Colon (tissue), 2 donors: ENCODE measurements at regions not wholly inside any gene's neighbourhood (a gene's known extent, or its start where the extent isn't known, plus 50 kb on each side); places are given as distances from the start of the nearest gene placed in this dataset.
"Not testable (repeated sequence)": the region's sequence is repeated elsewhere in the genome, so short reads cannot be mapped to it uniquely, and the experiment has no call there.

Source experiments
- FAIRE-seq: peaks from 2 replicates; lab custom pipeline; 2012; peaks lifted over from hg19 to GRCh38; lab: Jason Lieb, UNC
- donor health status: control.
- donor health status: control.

- FAIRE-seq, result no peak
These were observed 228.9 kb downstream of the RNF144A start for GRCh38 chr2:7146151-7146550.

GRCh38 chr2:7154656-7155055 is 237.4 kb downstream of the RNF144A start:
- no peak for FAIRE-seq

- no peak for FAIRE-seq
These were observed 244.3 kb downstream of the RNF144A start for GRCh38 chr2:7161501-7161900.

DNA sequence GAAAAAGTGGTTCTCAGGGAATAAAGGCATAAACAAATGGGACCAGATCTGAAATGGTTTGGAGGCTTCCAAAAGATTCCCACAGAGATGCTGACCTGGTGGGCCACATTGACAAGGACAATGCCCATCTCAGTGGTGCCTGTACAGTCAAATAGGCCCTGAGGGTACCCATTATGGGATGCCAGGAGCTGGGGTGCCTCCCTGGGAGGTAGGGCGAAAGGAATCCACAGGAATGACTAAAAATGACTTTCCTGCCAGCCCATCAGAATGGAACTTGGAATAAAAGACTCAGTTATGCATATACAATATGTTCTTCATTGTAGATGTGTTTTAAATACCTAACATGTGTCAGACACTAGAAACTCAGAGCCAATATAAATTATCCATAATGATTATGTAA is 248.5 kb downstream of the RNF144A start:
- FAIRE-seq, result no peak

DNA sequence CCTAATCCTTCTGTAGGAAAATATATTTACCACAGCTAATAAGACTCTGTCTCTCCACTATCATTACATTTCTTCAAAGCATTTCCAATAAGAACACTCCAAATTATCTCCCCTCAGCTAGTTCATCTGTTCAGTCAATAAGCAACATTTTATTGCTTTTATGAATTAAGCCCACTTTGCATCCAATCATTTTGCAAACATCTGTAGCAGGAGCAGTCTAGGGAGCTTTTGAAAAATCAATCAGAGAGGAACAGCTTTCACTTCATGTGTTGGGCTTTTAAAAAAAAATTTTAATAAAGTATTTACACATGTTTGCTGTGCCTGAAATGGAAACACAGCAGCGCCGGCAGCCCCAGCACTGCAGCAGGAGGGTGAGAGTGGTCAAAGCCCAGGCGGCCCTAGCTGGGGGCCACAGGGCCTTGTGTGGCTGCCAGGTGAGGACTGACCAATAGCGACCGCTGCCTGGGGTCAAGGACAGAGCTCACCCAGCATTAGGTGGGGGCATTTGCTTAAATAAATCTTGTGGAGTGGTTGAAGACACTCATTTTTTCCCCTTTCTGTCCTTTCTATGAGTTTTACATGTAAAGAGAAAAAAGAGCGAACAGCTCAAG is 250.7 kb downstream of the RNF144A start:
- FAIRE-seq, result no peak

GRCh38 chr2:7169593-7169992 is 252.4 kb downstream of the RNF144A start:
- no peak for FAIRE-seq

GRCh38 chr2:7178996-7179395 is 261.8 kb downstream of the RNF144A start:
- FAIRE-seq, result not testable (repeated sequence)

DNA sequence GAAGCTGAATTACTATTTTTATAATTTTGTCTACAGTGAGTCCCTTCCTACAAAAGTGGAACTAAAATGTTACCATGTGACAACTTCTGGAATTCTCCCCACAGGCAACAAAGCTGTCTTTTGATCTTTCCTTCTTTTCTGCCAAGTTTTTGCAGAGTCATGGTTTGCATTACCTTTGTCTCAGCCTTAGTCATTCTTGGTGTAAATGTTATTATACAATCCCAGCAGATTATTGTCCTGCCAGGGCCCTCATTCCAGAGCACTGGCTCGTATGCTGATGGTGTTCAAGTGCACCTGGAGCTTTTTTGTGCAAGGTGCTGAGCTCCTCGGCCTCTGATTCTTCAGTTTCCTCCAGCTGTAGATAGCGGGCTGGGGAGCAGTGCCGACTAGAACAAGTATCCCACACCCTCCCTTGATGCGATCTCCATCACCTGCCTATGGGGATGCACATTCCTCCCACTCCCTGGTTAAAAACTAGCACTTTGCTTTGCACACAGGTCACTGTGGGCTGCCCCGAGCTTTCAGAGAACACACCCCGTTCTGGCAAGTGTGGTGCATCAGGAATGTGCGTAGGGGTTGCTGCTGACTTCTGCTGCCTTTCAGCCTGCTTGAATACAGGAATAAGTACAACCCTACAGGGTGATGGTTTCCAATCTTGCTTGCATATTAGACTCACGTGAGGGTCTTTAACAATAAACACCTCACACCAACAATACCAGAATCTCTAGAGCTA is 263.6 kb downstream of the RNF144A start:
- FAIRE-seq, result no peak

- FAIRE-seq, result no peak
These were observed 265.3 kb downstream of the RNF144A start for GRCh38 chr2:7182525-7182924.

DNA sequence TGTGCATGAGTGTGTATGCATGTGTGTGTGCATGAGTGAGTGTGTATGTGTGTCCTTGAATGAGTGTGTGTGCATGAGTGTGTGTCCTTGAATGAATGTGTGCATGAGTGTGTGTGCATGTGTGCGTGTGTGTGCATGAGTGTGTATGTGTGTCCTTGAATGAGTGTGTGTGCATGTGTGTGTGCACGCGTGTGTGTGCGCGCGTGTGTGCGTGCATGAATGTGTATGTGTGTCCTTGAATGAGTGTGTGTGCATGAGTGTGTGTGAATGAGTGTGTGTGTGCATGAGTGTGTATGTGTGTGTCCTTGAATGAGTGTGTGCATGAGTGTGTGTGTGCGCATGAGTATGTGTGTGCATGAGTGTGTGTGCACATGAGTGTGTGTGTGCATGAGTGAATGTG is 271.9 kb downstream of the RNF144A start:
- FAIRE-seq, result no peak

GRCh38 chr2:7190587-7191324 is 273.5 kb downstream of the RNF144A start:
- no peak for FAIRE-seq

DNA sequence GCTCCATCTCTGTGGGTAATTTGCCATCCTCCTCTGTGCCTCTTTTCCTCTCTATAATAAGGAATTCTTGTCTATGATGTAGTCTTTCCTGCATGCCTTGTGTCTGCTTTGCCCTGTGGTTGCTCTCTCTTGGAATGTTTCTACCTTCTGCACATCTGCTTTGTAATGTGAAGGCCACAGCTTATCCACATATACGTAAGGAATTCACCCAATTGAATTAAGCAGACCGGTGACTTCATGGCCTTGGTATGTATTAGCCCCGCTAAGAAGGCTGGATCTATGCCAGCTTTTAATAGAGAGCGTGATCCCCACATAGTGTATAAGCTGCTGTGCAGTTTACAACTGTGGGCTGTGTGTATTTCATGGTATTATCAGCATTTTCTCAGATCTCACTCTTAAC is 274.7 kb downstream of the RNF144A start:
- no peak for FAIRE-seq

DNA sequence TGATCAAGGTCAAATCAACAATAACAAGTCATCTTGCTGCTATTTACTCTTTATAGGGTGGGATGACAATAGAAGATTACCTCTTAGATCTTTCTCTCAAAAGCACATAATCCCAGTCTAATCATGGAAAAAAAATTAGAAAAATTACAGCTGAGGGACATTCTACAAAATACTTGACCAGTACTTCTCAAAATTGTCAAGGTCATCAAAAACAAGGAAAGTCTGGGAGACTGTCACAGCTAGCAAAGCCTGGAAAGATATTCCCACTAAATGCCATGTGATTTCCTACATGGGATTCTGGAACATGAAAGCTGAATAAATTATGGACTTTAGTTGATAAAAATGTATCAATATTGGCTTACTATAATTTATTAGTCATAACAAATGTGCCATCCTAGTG is 276.2 kb downstream of the RNF144A start:
- FAIRE-seq, result no peak

GRCh38 chr2:7194950-7195349 is 277.7 kb downstream of the RNF144A start:
- FAIRE-seq, result no peak

GRCh38 chr2:7196883-7197282 is 279.7 kb downstream of the RNF144A start:
- no peak for FAIRE-seq

DNA sequence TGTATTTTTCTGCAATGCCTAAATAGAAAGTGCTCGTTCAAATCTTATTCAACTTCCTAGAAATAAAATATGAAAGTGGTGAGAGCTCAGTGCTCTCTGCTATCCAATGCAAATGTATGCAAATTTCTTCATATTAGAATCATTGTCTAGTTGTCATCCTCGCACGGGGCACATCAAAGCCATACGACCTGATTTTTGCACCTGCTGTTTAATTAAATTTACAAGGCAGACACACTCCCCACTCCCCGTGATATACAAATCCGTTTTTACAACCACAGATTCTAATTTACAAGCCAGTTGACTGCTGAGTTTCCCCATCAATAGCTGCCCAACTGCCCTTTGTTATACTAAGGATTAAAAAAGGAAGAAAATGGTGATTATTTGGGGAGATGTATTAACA is 284.6 kb downstream of the RNF144A start:
- FAIRE-seq, result no peak

- FAIRE-seq, result no peak
These were observed 285.9 kb downstream of the RNF144A start for GRCh38 chr2:7203056-7203467.

GRCh38 chr2:7205151-7205830 is 288.1 kb downstream of the RNF144A start:
- no peak for FAIRE-seq

- no peak for FAIRE-seq
These were observed 289.0 kb downstream of the RNF144A start for GRCh38 chr2:7206111-7206810.

DNA sequence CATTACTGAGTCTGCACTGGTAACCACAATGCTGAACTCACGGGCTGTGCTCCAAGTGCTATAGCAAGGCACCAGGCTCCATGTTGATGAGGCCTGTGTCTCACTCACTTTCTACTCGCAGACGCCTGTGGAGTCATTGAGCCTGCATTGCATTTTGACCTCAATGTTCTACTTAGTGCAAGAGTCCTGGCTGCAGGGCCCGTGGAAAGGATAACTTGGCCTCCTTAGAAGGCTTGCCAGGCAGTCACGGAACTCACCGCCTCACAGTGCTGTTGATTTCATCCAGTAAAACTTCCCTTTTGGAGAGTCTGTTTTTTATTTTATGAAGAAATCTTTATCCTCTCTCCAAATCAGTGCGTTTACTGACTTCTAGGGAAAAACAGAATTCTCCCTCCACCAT is 290.4 kb downstream of the RNF144A start:
- FAIRE-seq, result no peak

- FAIRE-seq, result no peak
These were observed 292.7 kb downstream of the RNF144A start for GRCh38 chr2:7209757-7210555.
